HG03196 (cell line): ENCODE measurements at regions not wholly inside any gene's neighbourhood (a gene's known extent, or its start where the extent isn't known, plus 50 kb on each side); places are given as distances from the start of the nearest gene placed in this dataset.

Experiments used
- ATAC-seq: cut with Tn5 transposase; IDR thresholded peaks from one replicate; pipeline ENCODE4 v1.9.1; 2021; ENCODE audit not compliant: unreplicated experiment

DNA sequence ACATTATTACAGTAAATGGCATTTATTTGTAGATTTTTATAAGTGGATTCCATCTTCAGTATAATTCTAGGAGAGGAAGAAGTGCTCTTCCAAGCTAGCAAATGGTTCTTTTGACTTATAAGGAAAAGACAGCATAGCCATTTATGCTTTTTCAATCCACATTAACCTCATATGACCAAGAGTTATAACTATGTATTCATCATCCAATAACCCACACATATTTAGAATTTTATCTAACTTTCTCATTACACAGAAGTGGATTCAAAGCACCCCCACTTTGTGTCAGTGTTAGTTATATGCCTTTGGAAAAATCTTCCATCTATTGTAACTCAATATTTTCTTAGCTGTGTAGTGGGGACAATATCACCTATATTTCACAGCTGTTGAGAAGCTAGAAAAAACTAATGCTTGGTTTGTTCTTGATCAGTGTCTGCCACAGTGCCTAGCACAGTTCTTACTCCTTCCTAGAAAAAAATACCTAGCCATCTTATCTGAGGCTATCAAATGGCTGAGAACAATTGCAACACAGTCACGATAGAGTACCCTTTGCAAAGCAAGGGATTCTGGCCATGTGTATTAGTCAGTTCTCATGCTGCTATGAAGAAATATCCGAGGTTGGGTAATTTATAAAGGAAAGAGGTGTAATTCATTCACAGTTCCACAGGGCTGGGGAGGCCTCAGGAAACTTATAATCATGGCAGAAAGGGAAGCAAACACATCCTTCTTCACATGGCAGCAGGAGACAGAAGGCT lies 986.3 kb downstream of the TFAP2A start:
- ATAC-seq: no peak

DNA sequence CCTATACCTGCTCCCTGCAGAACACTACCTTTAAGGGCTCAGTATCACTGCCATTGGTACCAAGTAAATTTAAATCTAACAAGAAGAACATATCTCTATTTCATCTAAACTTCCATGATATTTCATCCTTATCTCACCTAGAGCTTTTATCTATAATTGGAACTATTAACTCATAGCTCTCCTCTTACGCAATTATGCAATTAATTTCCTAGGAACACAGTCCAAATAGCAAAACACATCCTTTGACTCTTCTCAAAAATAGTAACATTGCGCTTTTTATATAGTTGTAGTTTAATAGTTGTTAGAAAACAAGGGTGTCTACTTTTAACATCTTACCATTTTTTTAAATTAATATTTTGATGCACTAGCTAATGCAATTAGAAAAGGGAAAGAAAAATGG lies 986.8 kb upstream of the SLC35B3 start:
- ATAC-seq: no peak

DNA sequence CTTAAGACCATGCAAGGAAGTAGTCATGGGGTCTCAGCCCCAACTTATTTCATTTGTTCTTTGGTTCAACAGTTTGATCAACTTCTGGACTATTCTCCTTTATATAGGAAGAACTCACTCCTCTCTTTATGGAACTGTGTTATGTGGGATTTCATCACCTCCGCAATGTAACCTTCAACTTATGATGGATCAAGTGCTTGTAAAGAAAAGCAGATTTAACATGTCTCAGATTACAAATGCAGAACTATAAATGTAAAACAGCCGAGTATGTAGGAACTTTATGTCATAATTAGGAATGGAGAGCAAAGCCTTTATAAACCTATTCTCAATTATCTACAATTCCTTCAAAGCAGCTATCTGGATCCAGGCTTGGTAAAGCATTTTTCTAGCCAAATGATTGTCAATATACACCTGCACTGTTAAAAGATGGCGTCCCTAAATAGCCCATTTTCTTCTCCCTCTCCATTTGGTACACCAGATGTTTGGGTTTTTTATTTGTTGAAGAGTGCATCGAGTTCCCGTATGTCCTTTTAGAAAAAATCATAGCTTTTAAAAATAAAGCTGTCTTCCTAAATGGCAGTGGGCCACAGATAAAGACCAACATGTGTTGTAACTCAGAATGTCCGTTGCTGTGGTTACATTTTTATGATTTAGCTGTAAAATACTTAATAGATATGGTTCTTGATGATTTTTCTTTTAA lies 985.1 kb upstream of the SLC35B3 start:
- no peak for ATAC-seq

DNA sequence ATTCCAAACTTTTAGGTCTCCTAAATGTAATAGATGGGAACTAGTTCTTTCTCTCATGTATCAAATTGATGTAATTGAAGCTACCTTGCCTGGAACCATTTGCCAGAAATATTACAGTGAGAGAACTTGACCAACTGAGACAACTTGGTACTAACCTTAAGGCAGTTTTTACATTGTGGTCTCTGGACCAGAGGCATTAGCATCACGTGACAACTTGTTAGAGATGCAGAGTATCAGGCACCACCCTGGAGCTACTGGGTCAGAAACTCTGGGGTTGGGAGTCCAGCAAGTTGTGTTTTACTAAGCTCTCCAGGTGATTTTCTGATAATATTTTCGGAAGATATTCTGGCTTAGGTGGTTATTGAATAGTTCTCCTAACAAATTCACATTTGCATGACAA lies 982.1 kb upstream of the SLC35B3 start:
- no peak for ATAC-seq

DNA sequence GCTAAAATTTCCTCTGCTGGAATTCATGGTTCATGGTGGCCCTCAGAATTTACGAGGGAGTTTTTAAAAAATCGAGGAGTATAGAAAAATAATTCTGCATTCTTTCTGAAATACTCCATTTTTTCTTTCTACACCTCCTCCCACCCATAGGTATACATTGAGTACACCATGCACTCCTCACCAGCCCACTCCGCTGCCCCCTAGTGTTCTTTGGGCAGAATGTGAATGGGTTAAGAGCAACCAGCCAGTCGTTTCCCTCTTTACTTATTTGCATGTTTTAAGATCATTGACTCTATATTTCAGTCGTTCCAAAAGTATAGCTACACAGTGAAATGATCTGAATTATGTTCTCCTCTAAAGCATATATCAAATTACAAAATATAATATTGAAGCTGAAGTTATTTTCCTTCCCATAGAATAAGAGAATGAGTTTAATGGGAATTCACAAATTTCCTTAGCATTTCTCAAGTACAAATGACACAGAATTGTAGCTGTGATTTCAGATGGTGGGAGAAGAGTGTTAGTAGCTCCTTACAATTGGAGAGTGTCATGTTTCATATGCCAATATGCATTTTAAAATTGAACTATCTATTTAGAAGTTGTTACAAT lies 977.7 kb upstream of the SLC35B3 start:
- ATAC-seq: no peak

DNA sequence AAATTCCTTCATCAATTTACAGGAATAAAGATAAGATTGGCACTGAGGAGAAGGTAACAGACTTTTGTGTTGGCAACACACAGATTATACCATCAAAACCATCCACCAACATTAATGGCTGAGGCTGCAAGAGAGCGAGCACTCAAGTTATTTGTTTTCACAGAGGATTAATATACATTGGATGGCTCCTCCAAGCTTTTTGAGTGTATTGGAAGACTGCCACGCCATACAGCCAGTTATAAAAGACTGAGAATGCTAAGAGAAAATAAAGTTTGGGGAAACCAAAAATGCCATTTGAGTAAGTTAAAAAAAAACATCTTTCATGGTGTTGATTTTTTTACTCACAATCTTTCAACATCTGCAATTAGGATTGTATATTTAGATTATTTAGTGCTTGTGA lies 973.8 kb upstream of the SLC35B3 start:
- no peak for ATAC-seq

DNA sequence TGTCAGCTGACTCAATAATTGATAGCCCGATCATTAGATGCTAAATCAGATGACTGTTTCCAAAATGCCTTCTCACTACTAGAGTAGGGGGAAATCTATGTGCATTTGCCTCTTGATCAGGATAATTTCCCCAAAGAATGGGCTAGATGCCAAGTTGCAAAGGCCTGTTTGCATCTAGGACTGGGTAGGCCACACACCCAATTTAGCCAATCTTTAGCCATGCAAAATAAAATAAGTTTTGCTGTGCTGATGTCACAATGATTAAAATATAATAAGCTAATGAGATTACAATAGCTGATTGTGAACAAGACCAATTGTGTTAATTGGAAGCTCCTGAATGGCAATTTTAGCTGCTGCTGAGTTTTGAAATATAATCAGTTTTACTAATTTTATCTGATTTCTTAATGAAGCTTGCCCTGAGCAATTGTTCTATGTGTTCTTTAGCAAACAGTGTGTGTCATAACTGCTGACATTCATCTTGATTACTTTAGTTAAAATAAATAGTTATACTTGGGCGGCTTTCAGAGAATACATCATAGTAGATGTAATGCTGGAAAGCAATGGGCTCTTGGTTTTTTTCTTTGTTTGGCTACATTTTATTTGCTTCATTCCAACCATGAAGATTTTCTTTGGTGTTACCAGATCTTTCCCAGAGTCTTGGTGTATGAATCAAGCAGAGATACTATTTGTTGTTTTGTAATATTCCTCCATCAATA lies 973.2 kb upstream of the SLC35B3 start:
- no peak for ATAC-seq

DNA sequence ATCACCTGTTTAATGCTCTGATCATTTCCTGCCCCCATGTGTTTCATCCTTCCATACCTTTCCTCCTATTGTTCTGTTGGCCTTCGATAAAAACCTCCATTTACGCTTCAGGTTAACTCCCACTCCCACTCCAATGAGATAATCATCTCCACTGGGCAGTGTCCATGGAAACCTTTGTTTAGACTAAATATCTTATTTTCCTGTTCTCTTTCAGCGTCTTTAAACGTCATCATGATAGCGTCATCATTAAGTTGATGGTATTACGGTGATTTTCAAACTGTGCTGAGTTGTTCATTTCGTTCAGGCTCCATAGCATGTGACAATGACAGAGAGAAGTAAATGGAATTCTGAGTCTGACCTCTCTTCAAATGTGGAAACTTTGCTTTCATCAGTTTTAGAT lies 970.5 kb upstream of the SLC35B3 start:
- no peak for ATAC-seq

DNA sequence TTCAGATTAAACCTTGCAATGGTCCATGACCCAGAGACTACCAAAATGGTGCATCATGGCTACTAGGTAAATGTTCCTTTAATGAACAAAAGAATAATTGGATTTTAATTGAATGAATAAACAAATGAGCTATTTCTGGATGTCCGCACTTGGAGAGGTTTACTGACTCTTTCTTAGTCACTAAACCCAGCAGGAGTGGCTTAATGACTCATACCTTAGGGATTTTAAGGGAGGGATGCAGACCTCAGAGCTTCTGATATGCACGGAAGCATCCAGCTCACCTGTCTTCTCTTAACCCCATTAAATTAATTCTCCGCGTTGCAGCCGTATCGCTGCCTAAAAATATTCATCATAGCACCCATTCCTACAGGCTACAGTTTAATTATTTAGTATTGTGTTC lies 970.0 kb upstream of the SLC35B3 start:
- no peak for ATAC-seq

DNA sequence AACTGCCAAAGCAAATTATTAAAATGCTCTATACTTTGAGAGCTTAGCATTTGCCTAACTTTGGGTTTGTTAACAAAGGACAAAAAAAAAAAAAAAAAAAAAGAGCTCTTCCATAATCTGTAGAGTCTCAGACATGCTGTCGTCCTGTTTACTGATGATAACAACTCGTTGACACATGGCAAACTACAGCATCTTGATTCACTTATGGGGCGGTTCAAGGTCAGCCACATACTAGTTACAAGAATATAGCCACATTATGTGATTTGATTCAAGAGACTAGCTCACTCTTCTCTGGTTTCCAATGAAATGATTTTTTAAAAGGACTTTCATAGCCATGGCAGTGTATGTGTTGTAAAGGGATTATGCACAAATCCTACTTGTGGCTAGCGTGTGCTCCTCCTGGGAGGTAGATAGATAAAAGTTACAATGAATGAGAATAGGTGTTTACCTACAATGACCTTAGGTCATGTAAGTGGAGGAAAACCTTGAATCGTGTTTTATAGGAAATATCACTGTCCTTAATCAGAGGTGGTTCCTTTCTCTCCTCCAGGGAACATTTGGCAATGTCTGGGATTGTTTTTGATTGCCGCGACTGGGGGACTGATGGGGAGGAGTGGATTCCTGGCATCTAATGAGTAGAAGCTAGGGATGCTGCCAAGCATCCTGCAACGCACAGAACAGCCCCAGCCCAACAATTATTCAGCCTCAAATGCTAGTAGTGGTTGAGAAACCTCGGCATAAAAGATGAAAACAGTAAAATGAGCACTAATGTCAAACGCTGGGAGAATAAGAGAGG lies 969.2 kb upstream of the SLC35B3 start:
- ATAC-seq: no peak

DNA sequence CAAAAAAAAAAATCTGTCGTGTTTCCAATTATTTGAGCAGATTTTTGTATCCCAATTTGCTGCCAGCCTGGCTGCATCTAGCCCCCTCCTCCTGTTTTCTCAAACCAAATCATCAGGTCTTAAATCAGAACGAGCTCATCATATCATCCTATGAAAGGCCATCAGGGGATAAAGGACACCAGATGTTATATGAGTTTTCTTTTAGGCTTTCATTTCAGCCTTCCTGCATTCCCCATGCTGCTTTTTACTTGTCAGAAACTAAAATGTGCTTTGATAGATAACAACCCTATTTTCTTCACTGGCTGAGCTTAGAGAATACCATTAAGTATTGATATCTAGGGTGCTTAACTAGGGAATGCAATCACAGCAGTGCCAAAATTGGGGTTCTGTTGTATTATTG lies 968.4 kb upstream of the SLC35B3 start:
- no peak for ATAC-seq

DNA sequence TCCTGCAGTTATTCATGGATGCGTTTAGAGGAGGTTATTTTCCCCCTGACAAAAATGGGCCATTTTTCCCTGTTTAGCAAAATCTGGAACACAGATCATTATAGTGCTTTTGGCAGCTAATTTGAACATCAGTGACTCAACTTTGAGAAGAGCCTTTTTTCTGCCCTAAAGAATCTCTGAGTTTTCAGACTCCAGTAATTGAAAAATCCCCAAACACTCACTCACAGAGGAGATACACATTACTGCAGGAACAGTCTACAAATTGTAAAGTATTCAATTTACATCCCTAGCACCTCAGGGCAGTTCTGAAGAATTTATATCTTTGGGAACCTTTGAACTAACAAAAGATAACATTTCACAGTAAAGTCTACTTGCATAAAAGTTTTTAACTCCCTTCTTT lies 966.6 kb upstream of the SLC35B3 start:
- no peak for ATAC-seq

DNA sequence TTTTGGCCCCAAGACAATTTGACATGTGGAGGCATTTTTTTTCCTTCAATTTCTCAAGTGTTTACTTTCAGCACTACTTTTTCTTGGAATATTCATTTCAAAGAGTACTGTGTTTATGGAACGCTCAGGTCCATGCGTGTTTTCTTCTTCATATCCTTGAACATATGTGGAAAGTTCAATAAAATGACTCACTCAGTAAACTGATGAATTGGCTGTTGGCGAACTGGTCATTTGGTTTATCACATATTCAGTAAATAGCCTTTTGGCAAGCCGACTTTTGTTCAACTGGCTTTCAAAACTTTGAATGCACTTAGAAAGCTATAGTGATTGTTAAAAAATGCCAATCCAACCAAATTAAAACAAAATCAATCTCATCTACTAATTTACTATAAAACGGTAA lies 964.6 kb upstream of the SLC35B3 start:
- no peak for ATAC-seq

DNA sequence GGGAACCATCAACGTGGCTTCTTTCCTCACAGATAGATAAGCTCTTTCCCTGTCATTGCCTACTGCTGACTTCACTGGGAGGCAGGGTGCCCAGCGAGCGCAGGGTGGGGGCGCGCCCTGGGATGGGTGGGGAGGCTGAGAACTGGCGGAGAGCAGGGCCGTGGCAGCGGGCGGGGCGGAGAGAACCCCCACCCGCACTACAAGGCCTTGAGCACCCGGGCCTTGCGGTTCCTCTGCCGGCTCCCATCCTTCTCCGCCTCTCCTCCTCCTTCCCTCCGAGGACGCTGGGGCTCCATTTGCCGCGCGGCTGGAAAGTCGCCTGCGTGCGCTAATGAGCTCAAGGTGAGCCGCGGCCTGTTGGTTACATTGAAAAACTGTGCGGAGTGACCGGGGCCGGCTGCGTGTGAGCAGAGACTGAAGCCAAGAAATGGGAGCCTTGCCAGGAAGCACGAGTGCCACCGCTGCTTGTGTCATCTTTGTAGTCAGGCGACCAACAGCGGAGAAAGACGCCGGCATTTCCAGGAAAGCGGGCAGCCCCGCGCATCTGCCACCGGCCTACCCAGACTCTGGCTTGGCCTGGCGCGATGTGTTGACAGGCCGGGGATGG lies 963.5 kb upstream of the SLC35B3 start:
- no peak for ATAC-seq

DNA sequence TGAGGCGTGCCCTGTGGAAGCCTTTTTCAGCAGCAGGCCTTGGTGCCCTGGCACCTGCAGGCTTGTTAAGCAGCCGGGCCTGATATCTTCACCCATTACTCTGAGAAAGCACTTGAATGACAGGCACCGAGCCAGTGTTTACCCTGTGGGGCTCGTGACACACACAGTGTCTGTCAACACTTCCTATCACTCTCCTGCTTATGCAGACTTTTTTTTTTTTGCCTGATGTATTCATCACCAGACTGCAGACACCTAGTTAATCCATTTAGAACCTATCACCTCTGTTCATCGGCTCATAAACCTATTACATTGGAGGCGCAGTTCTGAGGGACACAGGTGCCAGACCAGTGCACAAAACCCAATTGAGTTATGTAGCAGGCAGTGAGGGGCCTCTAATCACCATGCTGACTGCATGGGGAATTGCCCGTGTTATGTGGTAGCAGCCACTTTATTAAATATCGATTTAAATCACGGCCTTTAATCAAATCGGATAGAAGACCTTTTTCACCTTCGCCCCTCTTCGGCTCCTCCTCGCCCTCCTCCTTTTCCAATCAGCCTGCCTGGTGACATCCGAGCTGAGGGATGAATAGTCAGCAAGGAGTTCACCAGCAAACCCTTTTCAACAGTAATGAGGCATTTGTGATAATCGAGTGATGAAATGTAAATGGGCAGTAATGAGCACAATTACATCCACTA lies 962.9 kb upstream of the SLC35B3 start:
- no peak for ATAC-seq

DNA sequence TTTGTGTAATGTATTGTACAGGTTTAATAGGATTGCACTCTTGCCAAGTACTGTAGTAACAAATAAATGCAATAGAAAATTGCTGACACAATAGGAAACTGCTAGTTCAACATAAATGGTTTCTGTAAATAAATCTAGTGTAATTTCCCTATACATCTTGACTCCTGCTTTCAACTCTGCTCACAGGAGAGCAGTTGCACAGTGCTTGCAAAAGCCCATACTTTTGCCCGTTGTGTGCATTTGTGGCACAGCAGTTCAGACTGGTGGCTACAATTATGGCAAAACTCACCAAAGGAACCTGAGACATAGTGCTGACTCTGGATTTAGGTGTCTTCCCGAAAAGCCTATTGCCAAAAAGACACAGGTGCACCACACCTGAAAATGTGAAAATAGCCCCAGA lies 953.3 kb upstream of the SLC35B3 start:
- ATAC-seq: no peak

DNA sequence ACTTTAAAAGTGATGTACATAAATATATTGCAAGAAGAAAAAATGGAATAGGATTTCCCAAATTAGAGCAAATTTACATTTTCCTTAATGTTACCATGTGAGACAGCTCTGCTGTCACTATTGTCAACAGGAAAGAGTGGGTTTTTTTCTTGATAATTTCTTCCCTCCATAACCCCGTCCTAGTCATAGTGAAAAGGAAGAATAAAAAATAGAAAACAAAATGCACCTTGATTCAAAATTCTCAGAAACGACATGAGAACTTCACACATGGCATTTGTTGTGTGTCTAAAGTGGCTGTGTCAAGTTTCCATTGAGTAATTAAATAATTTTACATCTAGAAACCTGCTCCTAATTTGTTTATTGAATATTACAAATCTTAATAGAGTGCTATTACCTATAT lies 945.2 kb upstream of the SLC35B3 start:
- no peak for ATAC-seq

DNA sequence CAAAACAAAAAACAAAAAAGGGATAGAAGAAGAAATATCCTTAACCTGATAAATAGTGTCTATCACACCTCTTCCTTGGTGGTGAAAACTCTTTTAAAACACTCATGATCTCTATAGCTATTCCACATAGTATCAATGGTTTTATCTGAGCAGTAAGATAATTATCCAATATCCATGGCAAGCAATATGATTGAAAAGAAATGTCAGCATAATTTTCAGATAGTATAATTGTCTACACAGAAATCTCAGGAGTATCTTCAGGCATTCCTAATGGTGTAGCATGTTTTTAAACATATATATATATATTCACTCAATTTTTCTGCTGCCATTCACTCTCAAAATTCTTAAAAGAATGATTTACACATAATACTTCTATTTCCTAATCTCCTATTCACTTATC lies 938.0 kb upstream of the SLC35B3 start:
- ATAC-seq: no peak

DNA sequence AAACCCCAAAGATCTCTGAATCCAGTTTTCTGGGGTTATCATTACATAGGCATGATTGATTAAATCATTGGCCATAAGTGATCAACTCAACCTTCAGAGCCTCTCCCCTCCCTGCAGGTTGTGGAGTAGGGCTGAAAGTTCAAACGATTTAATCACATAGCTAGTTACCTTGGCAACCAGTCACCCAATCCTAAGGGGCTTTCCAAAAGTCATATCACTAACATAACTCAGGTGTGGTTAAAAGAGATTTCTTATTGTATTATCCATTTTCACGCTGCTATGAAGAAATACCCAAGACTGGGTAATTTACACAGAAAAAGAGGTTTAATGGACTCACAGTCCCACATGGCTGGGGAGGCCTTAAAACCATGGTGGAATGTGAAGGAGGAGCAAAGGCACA lies 935.1 kb upstream of the SLC35B3 start:
- no peak for ATAC-seq

DNA sequence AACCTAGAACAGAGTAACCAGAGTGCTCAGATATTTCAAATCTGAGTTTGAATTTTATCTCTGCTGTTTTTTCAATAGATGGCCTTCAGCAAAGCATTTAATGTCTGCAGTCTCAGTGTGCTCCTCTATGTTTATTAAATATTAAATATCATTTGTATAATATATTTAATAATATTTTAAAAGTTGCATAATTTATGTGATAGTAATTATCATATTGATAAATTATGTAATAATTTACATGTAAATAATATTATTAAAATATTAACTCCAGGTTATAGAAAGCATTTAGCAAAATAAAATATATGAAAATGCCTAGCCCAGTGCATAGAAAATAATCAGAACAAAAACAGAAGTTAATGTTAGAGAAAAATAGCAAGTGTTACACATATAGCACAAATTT lies 930.0 kb upstream of the SLC35B3 start:
- ATAC-seq: no peak
